DND-41 (cell line): ENCODE measurements at regions not wholly inside any gene's neighbourhood (a gene's known extent, or its start where the extent isn't known, plus 50 kb on each side); places are given as distances from the start of the nearest gene placed in this dataset.

Source experiments
- ATAC-seq: fragments of 200-7000 bp; cut with Tn5 transposase; 3 replicates; pipeline ENCODE4 v1.9.1; 2021; ENCODE audit warnings: low read depth; ENCODE audit not compliant: insufficient read depth
- DNase-seq: peaks from one replicate; pipeline ENCODE4 v3.0.0-alpha.2; 2020
- H2AFZ ChIP-seq: 2 replicates; pipeline ENCODE4 v1.6.0; 2012; ENCODE audit warnings: low read depth, low read length
- H3K27ac ChIP-seq: 2 replicates; pipeline ENCODE4 v1.5.1; 2012; ENCODE audit warnings: low read length, inconsistent platforms
- H3K27me3 ChIP-seq: fragments of 200-600 bp; sonication (generic); 2 replicates; pipeline ENCODE4 v1.6.0; 2012; ENCODE audit warnings: low read length, mild to moderate bottlenecking, inconsistent platforms; ENCODE audit not compliant: insufficient read depth, poor library complexity
- H3K36me3 ChIP-seq: 2 replicates; pipeline ENCODE4 v1.5.1; 2012; ENCODE audit warnings: low read length, inconsistent platforms; ENCODE audit not compliant: insufficient read depth
- H3K4me1 ChIP-seq: 2 replicates; pipeline ENCODE4 v1.5.1; 2012; ENCODE audit warnings: mild to moderate bottlenecking, low read length; ENCODE audit not compliant: insufficient read depth
- H3K4me2 ChIP-seq: 2 replicates; pipeline ENCODE4 v1.6.0; 2012; ENCODE audit warnings: mild to moderate bottlenecking, moderate library complexity, low read length, inconsistent platforms; ENCODE audit not compliant: insufficient read depth
- H3K4me3 ChIP-seq, 2 experiments: fragments of 200-600 bp in 1 of 2; shearing (Covaris generic) in 1 of 2; 2 replicates each; pipeline ENCODE4 v1.5.1; 2012 to 2016; ENCODE audit warnings: inconsistent platforms in 2 of 2, low read length in 2 of 2, mild to moderate bottlenecking in 2 of 2, low read depth in 1 of 2, moderate library complexity in 1 of 2
- H3K79me2 ChIP-seq: 2 replicates; pipeline ENCODE4 v1.6.0; 2012; ENCODE audit warnings: low read length, inconsistent platforms; ENCODE audit not compliant: insufficient read depth
- H3K9ac ChIP-seq: 2 replicates; pipeline ENCODE4 v1.6.0; 2012; ENCODE audit warnings: low read depth, mild to moderate bottlenecking, inconsistent platforms, low read length, moderate library complexity
- H3K9me3 ChIP-seq: 2 replicates; pipeline ENCODE4 v1.5.1; 2012; ENCODE audit warnings: low read length, moderate library complexity, mild to moderate bottlenecking, inconsistent platforms; ENCODE audit not compliant: insufficient read depth, severe bottlenecking
- H4K20me1 ChIP-seq: 2 replicates; pipeline ENCODE4 v1.6.0; 2012; ENCODE audit warnings: low read length; ENCODE audit not compliant: insufficient read depth
- CTCF ChIP-seq: IDR thresholded peaks from 2 replicates; pipeline ENCODE4 v1.5.1; 2012; ENCODE audit warnings: borderline replicate concordance, low read length, moderate library complexity, mild to moderate bottlenecking; ENCODE audit not compliant: poor library complexity, severe bottlenecking; ENCODE audit errors: extremely low read depth
- EZH2 ChIP-seq: IDR thresholded peaks from 3 replicates; pipeline ENCODE4 v1.6.1; 2012; ENCODE audit warnings: borderline replicate concordance, low read depth, mild to moderate bottlenecking, moderate library complexity, low read length, inconsistent platforms; ENCODE audit not compliant: severe bottlenecking

GRCh38 chr6:92714346-92714745, 705.0 kb downstream of the EPHA7 start:
- H2AFZ ChIP-seq: no peak overlapping the region
- no peak for TF ChIP-seq EZH2
- TF ChIP-seq CTCF: no peak

GRCh38 chr6:92710048-92710447, 709.3 kb downstream of the EPHA7 start:
- no peaks in the 10 kb centered on the region for H3K79me2 ChIP-seq
- no peak for ATAC-seq
- H3K9ac ChIP-seq: no peak overlapping the region
- TF ChIP-seq CTCF: no peak
- no peak for TF ChIP-seq EZH2
- no peaks in the 10 kb centered on the region for H3K9me3 ChIP-seq
- no peaks in the 10 kb centered on the region for H3K36me3 ChIP-seq
- no peaks in the 10 kb centered on the region for H3K27me3 ChIP-seq
- no peak overlapping the region for H3K4me3 ChIP-seq
- DNase-seq: no peak
- no peak overlapping the region for H3K27ac ChIP-seq
- H3K4me2 ChIP-seq: no peak overlapping the region
- no peaks in the 10 kb centered on the region for H3K4me1 ChIP-seq
- H2AFZ ChIP-seq: no peak overlapping the region
- no peaks in the 10 kb centered on the region for H4K20me1 ChIP-seq

More at GRCh38 chr6:92714346-92714745, 705.0 kb downstream of the EPHA7 start:
- no peaks in the 10 kb centered on the region for H4K20me1 ChIP-seq
- no peak overlapping the region for H3K4me2 ChIP-seq
- H3K4me1 ChIP-seq: no peaks in the 10 kb centered on the region
- H3K4me3 ChIP-seq: no peak overlapping the region
- H3K27me3 ChIP-seq: no peaks in the 10 kb centered on the region
- H3K9me3 ChIP-seq: no peaks in the 10 kb centered on the region
- DNase-seq (no peak), ATAC-seq (no peak)
- H3K27ac ChIP-seq: no peak overlapping the region
- no peaks in the 10 kb centered on the region for H3K36me3 ChIP-seq
- no peak overlapping the region for H3K9ac ChIP-seq
- no peaks in the 10 kb centered on the region for H3K79me2 ChIP-seq

- no peaks in the 10 kb centered on the region for H3K4me1 ChIP-seq
- no peaks in the 10 kb centered on the region for H3K36me3 ChIP-seq
- H4K20me1 ChIP-seq: no peaks in the 10 kb centered on the region
- DNase-seq (no peak), ATAC-seq (no peak)
- no peak for TF ChIP-seq EZH2
- TF ChIP-seq CTCF: no peak
- no peak overlapping the region for H2AFZ ChIP-seq
- no peak overlapping the region for H3K9ac ChIP-seq
- no peaks in the 10 kb centered on the region for H3K9me3 ChIP-seq
- no peaks in the 10 kb centered on the region for H3K79me2 ChIP-seq
- H3K27me3 ChIP-seq: no peaks in the 10 kb centered on the region
- H3K27ac ChIP-seq: no peak overlapping the region
- no peak overlapping the region for H3K4me3 ChIP-seq
- no peak overlapping the region for H3K4me2 ChIP-seq
Observed at GRCh38 chr6:92708945-92709344, 710.4 kb downstream of the EPHA7 start.

GRCh38 chr6:92708270-92708669, 711.1 kb downstream of the EPHA7 start:
- no peak overlapping the region for H3K27ac ChIP-seq
- H3K9ac ChIP-seq: no peak overlapping the region
- H3K36me3 ChIP-seq: no peaks in the 10 kb centered on the region
- no peaks in the 10 kb centered on the region for H3K4me1 ChIP-seq
- no peaks in the 10 kb centered on the region for H3K79me2 ChIP-seq
- no peak overlapping the region for H3K4me3 ChIP-seq
- no peaks in the 10 kb centered on the region for H3K27me3 ChIP-seq
- no peak for TF ChIP-seq EZH2
- no peak for TF ChIP-seq CTCF
- no peak for DNase-seq
- ATAC-seq: no peak
- no peaks in the 10 kb centered on the region for H4K20me1 ChIP-seq
- H3K9me3 ChIP-seq: no peaks in the 10 kb centered on the region
- no peak overlapping the region for H3K4me2 ChIP-seq
- no peak overlapping the region for H2AFZ ChIP-seq
